ENCODE measurements at regions not wholly inside any gene's neighbourhood (a gene's known extent, or its start where the extent isn't known, plus 50 kb on each side); places are given as distances from the start of the nearest gene placed in this dataset.

DNA sequence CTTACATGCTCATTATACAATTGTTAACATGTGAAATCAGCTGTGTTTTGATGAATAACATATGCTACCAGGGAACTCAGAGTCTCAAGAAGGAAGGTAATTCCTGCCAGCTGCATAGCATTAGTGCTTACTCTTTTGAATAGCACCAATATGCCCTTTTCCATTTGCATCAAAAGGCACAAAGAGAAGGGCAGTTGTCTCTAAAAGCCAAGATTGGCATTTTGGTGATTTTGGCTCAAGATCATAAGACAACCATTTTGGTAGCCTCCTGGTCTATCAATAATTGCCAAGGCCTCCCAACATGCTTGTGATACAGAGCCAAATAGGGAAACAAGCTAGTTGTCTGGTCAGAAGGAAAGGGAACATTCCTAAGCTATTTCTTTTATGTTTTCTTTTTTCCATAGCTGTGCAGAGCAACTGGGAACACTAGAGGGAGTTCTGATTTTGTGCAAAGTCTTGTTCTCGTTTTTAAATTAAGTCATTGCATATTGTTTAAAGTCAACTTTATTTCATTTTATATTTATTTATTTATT lies 416.7 kb upstream of the CHORDC1 start:
- WGBS (ENCODE audit: insufficient coverage, low coverage, low lambda C conversion rate, missing lambda C conversion rate) = 0% methylated on average over 1 of the region's 1 CpG
- TF ChIP-seq, protein P1, sequence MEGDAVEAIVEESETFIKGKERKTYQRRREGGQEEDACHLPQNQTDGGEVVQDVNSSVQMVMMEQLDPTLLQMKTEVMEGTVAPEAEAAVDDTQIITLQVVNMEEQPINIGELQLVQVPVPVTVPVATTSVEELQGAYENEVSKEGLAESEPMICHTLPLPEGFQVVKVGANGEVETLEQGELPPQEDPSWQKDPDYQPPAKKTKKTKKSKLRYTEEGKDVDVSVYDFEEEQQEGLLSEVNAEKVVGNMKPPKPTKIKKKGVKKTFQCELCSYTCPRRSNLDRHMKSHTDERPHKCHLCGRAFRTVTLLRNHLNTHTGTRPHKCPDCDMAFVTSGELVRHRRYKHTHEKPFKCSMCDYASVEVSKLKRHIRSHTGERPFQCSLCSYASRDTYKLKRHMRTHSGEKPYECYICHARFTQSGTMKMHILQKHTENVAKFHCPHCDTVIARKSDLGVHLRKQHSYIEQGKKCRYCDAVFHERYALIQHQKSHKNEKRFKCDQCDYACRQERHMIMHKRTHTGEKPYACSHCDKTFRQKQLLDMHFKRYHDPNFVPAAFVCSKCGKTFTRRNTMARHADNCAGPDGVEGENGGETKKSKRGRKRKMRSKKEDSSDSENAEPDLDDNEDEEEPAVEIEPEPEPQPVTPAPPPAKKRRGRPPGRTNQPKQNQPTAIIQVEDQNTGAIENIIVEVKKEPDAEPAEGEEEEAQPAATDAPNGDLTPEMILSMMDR (IDR thresholded peaks at IDR 0.05) = peak; percentile 37 to 54 (median 52)
- no peak for TF ChIP-seq POLR2A (IDR thresholded peaks at IDR 0.05)
- H3K36me3 ChIP-seq = no peaks in the 10 kb centered on the region
- ATAC-seq = peak; percentile 52 to 67 (median 66)
- peaks cover 0 to 5% (median 0%) of the 10 kb centered on the region in 4 donors for H3K4me1 ChIP-seq
- H3K4me3 ChIP-seq = peak overlapping the region in 1 of 3 donors; percentile 1
- no peaks in the 10 kb centered on the region for H3K27me3 ChIP-seq
- intact Hi-C loops (cut with DNase I) = no loop called here
- no peak for DNase-seq
- H3K27ac ChIP-seq = no peak overlapping the region
- no peaks in the 10 kb centered on the region for H3K9me3 ChIP-seq

DNA sequence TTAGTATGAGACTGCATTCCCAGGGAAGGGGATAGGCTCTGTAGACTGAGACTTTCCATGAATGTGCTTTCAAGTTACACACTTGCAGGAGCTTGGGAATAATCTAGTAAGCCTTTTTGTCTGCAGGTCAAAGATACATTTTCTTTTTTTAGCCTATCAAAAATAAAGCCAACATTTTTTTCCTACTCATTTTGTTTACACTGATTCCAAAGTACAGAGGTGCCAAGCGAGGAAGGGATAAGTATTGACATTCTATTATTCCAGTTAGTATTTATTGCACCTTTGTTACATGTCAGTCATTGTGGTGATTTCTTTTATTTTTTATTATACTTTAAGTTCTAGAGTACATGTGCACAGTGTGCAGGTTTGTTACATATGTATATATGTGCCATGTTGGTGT lies 413.0 kb upstream of the CHORDC1 start:
- Histone ChIP-seq H3K9me3 (no peaks in the 10 kb centered on the region), H3K4me1 (peaks cover 0 to 5% (median 0%) of the 10 kb centered on the region in 4 donors), H3K36me3 (no peaks in the 10 kb centered on the region), H3K27me3 (no peaks in the 10 kb centered on the region), H3K27ac (no peak overlapping the region), H3K4me3 (no peak overlapping the region)
- no peak for TF ChIP-seq POLR2A (IDR thresholded peaks at IDR 0.05)
- TF ChIP-seq, protein P1 (IDR thresholded peaks at IDR 0.05) = no peak
- intact Hi-C loops (cut with DNase I) = no loop called here
- ATAC-seq = peak; percentile 83 to 93 (median 86)
- DNase-seq = no peak
- WGBS (ENCODE audit: insufficient coverage, low coverage, low lambda C conversion rate, missing lambda C conversion rate) = 24% methylated on average over 1 of the region's 1 CpG

DNA sequence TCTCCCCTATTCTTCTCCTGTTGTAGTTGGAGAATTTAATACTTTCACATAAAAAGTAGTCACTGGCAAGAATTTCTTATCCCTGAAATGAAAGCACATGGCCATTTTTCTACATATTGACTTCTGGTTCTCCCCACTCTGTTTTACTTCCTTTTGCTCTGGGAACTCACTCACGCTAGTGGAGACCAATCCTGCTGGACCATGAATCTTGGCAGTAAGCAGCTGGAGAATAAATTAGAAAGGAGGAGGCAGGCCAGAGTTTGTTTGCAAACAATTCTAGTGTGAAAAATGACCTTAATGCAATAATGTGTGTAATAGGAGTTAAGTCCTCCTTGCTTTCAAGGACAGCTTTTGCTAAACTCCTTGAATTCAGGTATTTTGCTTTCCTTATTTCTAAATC lies 412.3 kb upstream of the CHORDC1 start:
- TF ChIP-seq, protein P1 (IDR thresholded peaks at IDR 0.05) = no peak
- TF ChIP-seq POLR2A (IDR thresholded peaks at IDR 0.05) = no peak
- intact Hi-C loops (cut with DNase I) = no loop called here
- H3K27ac ChIP-seq = no peak overlapping the region
- H3K4me1 ChIP-seq = peaks cover 0 to 5% (median 0%) of the 10 kb centered on the region in 4 donors
- ATAC-seq = peak in 3 of 4 donors; percentile 34 to 66 (median 36)
- WGBS (ENCODE audit: insufficient coverage, low coverage, low lambda C conversion rate, missing lambda C conversion rate) = 56% methylated on average over 1 of the region's 1 CpG
- no peak for DNase-seq
- no peaks in the 10 kb centered on the region for H3K27me3 ChIP-seq
- no peaks in the 10 kb centered on the region for H3K36me3 ChIP-seq
- H3K9me3 ChIP-seq = no peaks in the 10 kb centered on the region
- no peak overlapping the region for H3K4me3 ChIP-seq

DNA sequence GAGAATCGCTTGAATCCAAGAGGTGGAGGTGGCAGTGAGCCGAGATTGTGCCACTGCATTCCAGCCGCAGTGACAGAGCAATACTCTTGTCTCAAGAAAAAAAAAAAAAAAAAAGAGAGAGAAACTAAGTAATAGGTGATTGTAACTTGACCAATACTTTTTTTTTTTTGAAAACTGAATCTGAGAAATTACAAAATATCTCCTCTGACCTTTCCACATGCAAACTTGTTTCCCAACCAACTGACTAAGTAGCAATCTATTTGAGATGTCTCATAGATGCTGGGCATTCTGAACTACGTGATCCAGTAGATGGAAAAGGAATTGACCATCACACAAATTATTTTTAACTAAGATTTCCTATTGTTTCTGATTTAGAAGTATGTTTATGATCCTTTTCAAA lies 407.3 kb upstream of the CHORDC1 start:
- no peak for DNase-seq
- peaks cover 0 to under 1% (median 0%) of the 10 kb centered on the region in 4 donors for H3K4me1 ChIP-seq
- 90% methylated on average over 4 of the region's 4 CpGs for WGBS (ENCODE audit: insufficient coverage, low coverage, low lambda C conversion rate, missing lambda C conversion rate)
- no peaks in the 10 kb centered on the region for H3K9me3 ChIP-seq
- no peak for TF ChIP-seq POLR2A (IDR thresholded peaks at IDR 0.05)
- TF ChIP-seq, protein P1 (IDR thresholded peaks at IDR 0.05) = no peak
- intact Hi-C loops (cut with DNase I) = no loop called here
- ATAC-seq = no peak
- no peaks in the 10 kb centered on the region for H3K36me3 ChIP-seq
- H3K27me3 ChIP-seq = no peaks in the 10 kb centered on the region
- no peak overlapping the region for H3K27ac ChIP-seq
- no peak overlapping the region for H3K4me3 ChIP-seq
